ENCODE measurements at regions not wholly inside any gene's neighbourhood (a gene's known extent, or its start where the extent isn't known, plus 50 kb on each side); places are given as distances from the start of the nearest gene placed in this dataset.

DNA sequence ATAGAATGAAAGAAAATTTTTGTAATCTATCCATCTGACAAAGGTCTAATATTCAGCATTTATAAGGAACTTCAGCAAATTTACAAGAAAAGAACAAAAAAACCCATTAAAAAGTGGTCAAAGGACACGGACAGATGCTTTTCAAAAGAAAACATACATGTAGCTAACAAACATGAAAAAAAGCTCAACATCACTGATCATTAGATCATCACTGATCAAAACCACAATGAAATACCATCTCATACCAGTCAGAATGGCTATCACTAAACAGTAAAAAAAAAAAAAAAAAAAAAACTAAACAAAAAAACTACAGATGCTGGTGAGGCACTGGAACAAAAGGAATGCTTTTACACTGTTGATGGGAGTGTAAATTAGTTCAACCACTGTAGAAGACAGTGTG, 837.1 kb downstream of the EPHA7 start:
- H3K36me3 ChIP-seq = no peaks in the 10 kb centered on the region
- no peak overlapping the region for H3K27ac ChIP-seq
- H3K9me3 ChIP-seq = no peaks in the 10 kb centered on the region
- H3K4me3 ChIP-seq = no peak overlapping the region
- DNase-seq = no peak
- no peaks in the 10 kb centered on the region for H3K27me3 ChIP-seq
- no peaks in the 10 kb centered on the region for H3K4me1 ChIP-seq
- 31% methylated on average over 1 of the region's 1 CpG for WGBS (ENCODE audit: insufficient coverage, low coverage, low lambda C conversion rate, missing lambda C conversion rate)
- TF ChIP-seq, protein P1, sequence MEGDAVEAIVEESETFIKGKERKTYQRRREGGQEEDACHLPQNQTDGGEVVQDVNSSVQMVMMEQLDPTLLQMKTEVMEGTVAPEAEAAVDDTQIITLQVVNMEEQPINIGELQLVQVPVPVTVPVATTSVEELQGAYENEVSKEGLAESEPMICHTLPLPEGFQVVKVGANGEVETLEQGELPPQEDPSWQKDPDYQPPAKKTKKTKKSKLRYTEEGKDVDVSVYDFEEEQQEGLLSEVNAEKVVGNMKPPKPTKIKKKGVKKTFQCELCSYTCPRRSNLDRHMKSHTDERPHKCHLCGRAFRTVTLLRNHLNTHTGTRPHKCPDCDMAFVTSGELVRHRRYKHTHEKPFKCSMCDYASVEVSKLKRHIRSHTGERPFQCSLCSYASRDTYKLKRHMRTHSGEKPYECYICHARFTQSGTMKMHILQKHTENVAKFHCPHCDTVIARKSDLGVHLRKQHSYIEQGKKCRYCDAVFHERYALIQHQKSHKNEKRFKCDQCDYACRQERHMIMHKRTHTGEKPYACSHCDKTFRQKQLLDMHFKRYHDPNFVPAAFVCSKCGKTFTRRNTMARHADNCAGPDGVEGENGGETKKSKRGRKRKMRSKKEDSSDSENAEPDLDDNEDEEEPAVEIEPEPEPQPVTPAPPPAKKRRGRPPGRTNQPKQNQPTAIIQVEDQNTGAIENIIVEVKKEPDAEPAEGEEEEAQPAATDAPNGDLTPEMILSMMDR (IDR thresholded peaks at IDR 0.05) = no peak
- no peak for TF ChIP-seq POLR2A (IDR thresholded peaks at IDR 0.05)
- intact Hi-C loops (cut with DNase I) = no loop called here
- no peak for ATAC-seq

DNA sequence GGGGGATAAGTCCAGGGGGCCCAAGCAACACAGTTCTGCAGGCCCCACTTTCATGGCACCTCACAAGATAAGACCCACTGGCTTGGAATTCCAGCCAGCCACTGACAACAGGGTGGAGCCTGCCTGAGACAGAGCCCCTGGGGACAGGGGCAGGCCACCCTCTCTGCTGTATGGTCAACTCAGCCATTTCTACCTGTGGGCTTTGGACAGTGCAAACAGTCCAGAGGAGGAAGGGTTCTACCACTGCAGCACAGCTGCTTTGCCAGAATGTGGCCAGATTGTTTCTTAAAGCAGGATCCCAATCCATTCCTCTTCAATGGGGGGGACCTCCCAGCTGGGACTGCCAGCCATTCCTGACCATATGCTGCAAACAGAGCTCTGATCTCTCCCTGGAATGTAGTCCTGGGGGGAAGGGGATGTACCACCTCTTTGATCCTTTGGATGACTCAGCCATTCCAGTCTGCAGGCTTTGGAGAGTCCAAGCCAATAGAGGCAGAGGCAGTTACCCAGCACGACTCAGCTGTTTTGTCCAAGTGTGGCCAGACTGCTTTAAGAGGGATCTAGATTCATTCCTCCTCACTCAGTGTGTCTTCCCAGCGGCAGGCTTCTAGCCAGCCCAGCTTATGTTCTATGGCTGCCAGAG, 842.2 kb downstream of the EPHA7 start:
- ATAC-seq (no peak), DNase-seq (peak in 1 of 3 donors; percentile 11)
- Histone ChIP-seq H3K4me1 (no peaks in the 10 kb centered on the region), H3K27me3 (no peaks in the 10 kb centered on the region), H3K36me3 (no peaks in the 10 kb centered on the region), H3K9me3 (no peaks in the 10 kb centered on the region), H3K4me3 (no peak overlapping the region), H3K27ac (no peak overlapping the region)
- intact Hi-C loops (cut with DNase I) = no loop called here
- no peak for TF ChIP-seq POLR2A (IDR thresholded peaks at IDR 0.05)
- TF ChIP-seq, protein P1 (IDR thresholded peaks at IDR 0.05) = no peak
- 25% methylated on average over 1 of the region's 2 CpGs for WGBS (ENCODE audit: insufficient coverage, low coverage, low lambda C conversion rate, missing lambda C conversion rate)

- intact Hi-C loops (cut with DNase I) = no loop called here
- no peak for DNase-seq
- no peaks in the 10 kb centered on the region for H3K4me1 ChIP-seq
- no peak overlapping the region for H3K4me3 ChIP-seq
- H3K36me3 ChIP-seq = no peaks in the 10 kb centered on the region
- ATAC-seq = no peak
- no peaks in the 10 kb centered on the region for H3K27me3 ChIP-seq
- 33% methylated on average over 1 of the region's 1 CpG for WGBS (ENCODE audit: insufficient coverage, low coverage, low lambda C conversion rate, missing lambda C conversion rate)
- H3K9me3 ChIP-seq = no peaks in the 10 kb centered on the region
- no peak for TF ChIP-seq POLR2A (IDR thresholded peaks at IDR 0.05)
- TF ChIP-seq, protein P1 (IDR thresholded peaks at IDR 0.05) = no peak
- no peak overlapping the region for H3K27ac ChIP-seq
These were observed 850.8 kb downstream of the EPHA7 start for GRCh38 chr6:92568541-92568940.

DNA sequence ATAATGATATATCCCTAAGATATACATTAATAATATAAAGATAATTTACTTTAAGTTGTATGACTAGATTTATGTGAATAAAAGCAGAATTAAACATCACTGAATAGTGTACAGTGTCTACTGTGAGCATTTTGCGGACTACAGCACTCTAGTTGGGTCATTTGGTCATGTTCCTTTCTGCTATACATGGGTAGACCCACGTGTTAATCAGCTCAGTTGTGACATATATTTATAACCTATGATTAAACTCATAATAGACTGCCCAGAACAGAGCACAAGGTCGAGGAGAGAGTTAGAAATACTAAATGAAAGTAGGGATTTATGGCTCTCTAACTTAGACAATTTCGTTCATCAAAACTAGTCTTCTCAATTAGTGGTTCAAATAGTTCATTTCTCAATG, 852.7 kb downstream of the EPHA7 start:
- intact Hi-C loops (cut with DNase I) = no loop called here
- DNase-seq (no peak), ATAC-seq (no peak)
- WGBS (ENCODE audit: insufficient coverage, low coverage, low lambda C conversion rate, missing lambda C conversion rate) = 33% methylated on average over 4 of the region's 4 CpGs
- no peak overlapping the region for H3K4me3 ChIP-seq
- TF ChIP-seq POLR2A (IDR thresholded peaks at IDR 0.05) = no peak
- TF ChIP-seq, protein P1 (IDR thresholded peaks at IDR 0.05) = no peak
- H3K27me3 ChIP-seq = no peaks in the 10 kb centered on the region
- no peaks in the 10 kb centered on the region for H3K9me3 ChIP-seq
- H3K4me1 ChIP-seq = no peaks in the 10 kb centered on the region
- H3K27ac ChIP-seq = no peak overlapping the region
- H3K36me3 ChIP-seq = no peaks in the 10 kb centered on the region

- DNase-seq (no peak), ATAC-seq (no peak)
- intact Hi-C loops (cut with DNase I) = no loop called here
- WGBS (ENCODE audit: insufficient coverage, low coverage, low lambda C conversion rate, missing lambda C conversion rate) = 25% methylated on average over 3 of the region's 3 CpGs
- no peak overlapping the region for H3K27ac ChIP-seq
- H3K27me3 ChIP-seq = no peaks in the 10 kb centered on the region
- H3K36me3 ChIP-seq = no peaks in the 10 kb centered on the region
- no peaks in the 10 kb centered on the region for H3K9me3 ChIP-seq
- H3K4me3 ChIP-seq = no peak overlapping the region
- TF ChIP-seq POLR2A (IDR thresholded peaks at IDR 0.05) = no peak
- TF ChIP-seq, protein P1 (IDR thresholded peaks at IDR 0.05) = no peak
- no peaks in the 10 kb centered on the region for H3K4me1 ChIP-seq
These were observed 855.0 kb downstream of the EPHA7 start for GRCh38 chr6:92564376-92564775.
